Activated naive CD4-positive, alpha-beta T cell treated with anti-CD3 and anti-CD28 coated beads, Interleukin-2, amount 50 U/mL, for 24 hours (primary cell): ENCODE measurements at regions not wholly inside any gene's neighbourhood (a gene's known extent, or its start where the extent isn't known, plus 50 kb on each side); places are given as distances from the start of the nearest gene placed in this dataset.

Experiments used
- H3K27ac Mint-ChIP-seq: one replicate; pipeline ENCODE4 v1.8.0; 2021; ENCODE audit warnings: mild to moderate bottlenecking, mixed read lengths
- H3K27me3 Mint-ChIP-seq: one replicate; pipeline ENCODE4 v1.8.0; 2021; ENCODE audit warnings: mixed read lengths
- H3K36me3 Mint-ChIP-seq: one replicate; pipeline ENCODE4 v1.8.0; 2021; ENCODE audit warnings: mixed read lengths
- H3K4me1 Mint-ChIP-seq: one replicate; pipeline ENCODE4 v1.8.0; 2021; ENCODE audit warnings: mixed read lengths
- H3K4me3 Mint-ChIP-seq: one replicate; pipeline ENCODE4 v1.8.0; 2021; ENCODE audit warnings: mild to moderate bottlenecking, mixed read lengths
- H3K9me3 Mint-ChIP-seq: one replicate; pipeline ENCODE4 v1.8.0; 2021; ENCODE audit warnings: mixed read lengths

DNA sequence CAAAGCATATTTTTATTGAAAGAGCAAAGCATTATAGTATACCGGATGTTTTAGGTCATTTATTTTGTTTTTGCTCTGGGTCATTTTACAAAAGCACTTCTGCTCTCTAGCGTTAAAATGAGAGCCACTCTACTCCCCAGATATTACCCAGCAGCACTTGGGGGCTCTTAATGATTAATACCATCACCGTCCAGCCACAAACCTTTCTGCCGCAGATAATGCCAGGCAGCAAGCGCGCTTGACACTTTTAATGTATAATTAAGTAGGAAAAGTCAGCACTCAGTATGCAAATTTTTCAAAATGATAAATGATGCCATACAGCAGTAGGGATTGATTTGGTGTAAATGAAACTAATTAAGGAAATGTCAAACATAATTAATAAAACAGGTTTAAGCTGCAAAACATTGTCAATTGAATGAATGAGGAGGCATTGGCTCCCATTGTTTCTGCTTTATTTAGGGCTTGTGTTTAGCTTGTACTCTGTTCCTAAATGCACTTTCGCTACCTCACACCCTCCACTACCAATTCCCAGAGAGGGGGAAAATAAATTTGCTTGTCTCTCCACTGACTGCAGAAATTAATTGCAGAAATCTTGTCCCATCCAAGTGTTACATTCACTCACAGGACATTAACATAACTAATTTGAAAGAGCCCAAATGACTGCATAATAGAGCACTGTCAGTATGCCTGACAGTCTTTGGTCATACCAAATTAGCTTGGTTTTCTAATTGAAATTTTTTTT lies 358.8 kb upstream of the ARRDC3 start:
- H3K27me3 Mint-ChIP-seq = no peaks in the 10 kb centered on the region
- H3K4me1 Mint-ChIP-seq = no peaks in the 10 kb centered on the region
- no peaks in the 10 kb centered on the region for H3K36me3 Mint-ChIP-seq
- no peak overlapping the region for H3K27ac Mint-ChIP-seq
- peaks cover 6% of the 10 kb centered on the region for H3K9me3 Mint-ChIP-seq
- no peak overlapping the region for H3K4me3 Mint-ChIP-seq

DNA sequence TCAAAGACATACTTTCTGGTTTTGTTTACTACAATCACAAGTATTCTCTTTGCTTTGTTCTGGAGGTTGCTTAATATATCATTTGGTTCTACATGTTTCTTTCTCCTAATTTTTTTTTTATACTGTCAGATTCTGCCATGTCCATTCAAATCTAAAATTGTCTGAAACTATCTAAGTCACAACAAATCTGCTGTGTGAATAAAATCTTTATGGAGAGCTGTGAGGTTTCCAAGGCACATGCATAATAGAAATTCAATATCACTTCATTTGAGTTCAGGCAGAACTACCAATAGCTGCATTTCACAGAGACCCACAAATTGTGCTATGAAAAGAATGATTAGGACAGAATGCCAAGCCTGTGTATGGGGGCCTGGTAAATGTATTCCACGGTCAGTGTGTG lies 346.9 kb upstream of the ARRDC3 start:
- peaks cover 4% of the 10 kb centered on the region for H3K9me3 Mint-ChIP-seq

DNA sequence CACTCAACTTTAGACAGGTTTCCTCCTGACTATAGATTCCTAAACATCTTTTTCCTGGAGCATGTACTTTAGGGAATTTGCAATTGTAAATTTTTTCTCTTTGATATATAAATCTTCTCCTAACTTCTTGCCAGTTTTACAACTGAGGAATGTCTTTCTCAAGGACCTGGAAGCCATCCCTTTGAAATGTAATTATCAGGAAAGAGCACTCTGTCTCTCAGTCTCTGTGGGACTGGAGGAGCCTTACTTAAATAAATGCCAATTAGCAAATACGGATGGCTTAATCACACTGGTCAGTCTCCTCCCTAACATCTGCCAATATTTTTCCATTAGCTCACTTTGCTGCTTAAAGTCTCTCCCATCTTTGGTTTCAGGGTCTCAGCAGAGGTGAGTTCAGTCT lies 344.3 kb upstream of the ARRDC3 start:
- no peaks in the 10 kb centered on the region for H3K36me3 Mint-ChIP-seq
- peaks cover 9% of the 10 kb centered on the region for H3K9me3 Mint-ChIP-seq
- no peaks in the 10 kb centered on the region for H3K27me3 Mint-ChIP-seq
- H3K4me3 Mint-ChIP-seq = no peak overlapping the region
- H3K27ac Mint-ChIP-seq = no peak overlapping the region
- no peaks in the 10 kb centered on the region for H3K4me1 Mint-ChIP-seq

More for the DNA sequence above, 346.9 kb upstream of the ARRDC3 start:
- H3K27ac Mint-ChIP-seq = no peak overlapping the region
- H3K36me3 Mint-ChIP-seq = no peaks in the 10 kb centered on the region
- no peaks in the 10 kb centered on the region for H3K27me3 Mint-ChIP-seq
- no peaks in the 10 kb centered on the region for H3K4me1 Mint-ChIP-seq
- no peak overlapping the region for H3K4me3 Mint-ChIP-seq

DNA sequence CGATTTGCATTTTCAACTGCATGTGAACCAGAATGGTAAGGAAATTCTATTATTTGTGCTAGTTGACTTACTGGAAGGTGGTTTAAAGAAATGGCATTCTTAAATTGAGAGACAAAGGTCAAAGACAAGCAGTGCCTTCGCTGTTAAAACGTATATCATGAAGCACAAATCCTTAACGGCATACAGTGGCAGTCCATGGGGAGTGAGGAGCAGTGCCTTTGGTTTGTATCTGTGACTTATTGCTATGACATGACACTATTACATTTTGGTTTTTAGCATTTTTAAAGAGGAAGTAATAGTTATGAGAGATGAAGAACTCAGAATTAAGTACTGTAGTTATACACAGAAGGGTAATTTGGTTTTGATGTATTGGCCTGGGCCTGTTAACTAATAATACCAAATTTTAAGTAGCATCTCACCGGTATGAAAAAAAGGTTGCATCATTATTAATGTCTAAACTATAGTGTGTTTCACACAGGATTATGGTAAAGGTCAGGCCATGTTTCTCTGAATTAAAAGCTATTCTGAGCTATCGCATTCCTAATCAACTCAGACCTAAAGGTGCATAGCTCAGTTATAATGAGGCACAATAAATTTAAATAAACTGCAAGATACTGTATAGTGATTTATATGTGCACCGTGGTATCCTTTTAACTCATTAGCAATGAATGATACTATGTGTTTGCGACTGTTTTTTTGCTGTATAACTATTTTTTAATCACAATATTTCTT lies 339.8 kb upstream of the ARRDC3 start:
- no peaks in the 10 kb centered on the region for H3K27me3 Mint-ChIP-seq
- no peak overlapping the region for H3K27ac Mint-ChIP-seq
- peaks cover 9% of the 10 kb centered on the region for H3K9me3 Mint-ChIP-seq
- no peaks in the 10 kb centered on the region for H3K36me3 Mint-ChIP-seq
- H3K4me1 Mint-ChIP-seq = no peaks in the 10 kb centered on the region
- no peak overlapping the region for H3K4me3 Mint-ChIP-seq

DNA sequence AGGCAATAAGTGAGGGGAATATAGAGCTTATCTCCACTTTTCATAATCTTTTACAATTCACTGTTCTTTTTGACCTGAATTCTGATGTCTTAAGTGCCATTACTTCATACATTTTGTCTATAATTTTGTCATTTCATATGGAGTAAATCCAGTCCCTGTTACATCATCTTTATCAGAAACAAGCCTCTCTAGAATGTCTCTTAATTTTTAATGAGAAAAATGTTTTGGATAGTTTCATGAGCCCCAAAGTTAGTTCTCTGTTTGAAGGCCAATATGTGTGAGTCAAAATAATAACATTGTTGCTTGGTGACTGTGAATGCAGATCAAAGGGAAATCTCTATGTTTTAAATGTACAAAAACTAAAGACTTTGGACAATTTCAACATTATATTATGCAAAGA lies 329.6 kb upstream of the ARRDC3 start:
- Mint-ChIP-seq H3K4me3 (no peak overlapping the region), H3K4me1 (no peaks in the 10 kb centered on the region), H3K27ac (no peak overlapping the region), H3K9me3 (peaks cover 5% of the 10 kb centered on the region), H3K27me3 (peaks cover 3% of the 10 kb centered on the region), H3K36me3 (no peaks in the 10 kb centered on the region)

DNA sequence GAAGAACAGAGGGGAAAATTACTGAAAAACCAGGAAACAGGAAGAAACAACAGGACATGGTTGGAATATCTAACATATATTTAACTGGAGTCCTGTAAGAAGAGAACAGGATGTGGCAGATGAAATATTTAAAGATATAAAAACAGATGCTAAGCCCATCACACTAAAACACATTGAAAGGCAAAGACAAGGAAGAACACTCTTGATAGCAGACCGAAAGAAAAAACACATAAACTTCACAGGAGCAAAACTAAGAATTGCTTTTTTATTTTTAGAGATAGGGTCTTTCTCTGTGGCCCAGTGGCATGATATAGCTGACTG lies 324.4 kb upstream of the ARRDC3 start:
- H3K9me3 Mint-ChIP-seq = peaks cover 5% of the 10 kb centered on the region
- no peaks in the 10 kb centered on the region for H3K36me3 Mint-ChIP-seq

DNA sequence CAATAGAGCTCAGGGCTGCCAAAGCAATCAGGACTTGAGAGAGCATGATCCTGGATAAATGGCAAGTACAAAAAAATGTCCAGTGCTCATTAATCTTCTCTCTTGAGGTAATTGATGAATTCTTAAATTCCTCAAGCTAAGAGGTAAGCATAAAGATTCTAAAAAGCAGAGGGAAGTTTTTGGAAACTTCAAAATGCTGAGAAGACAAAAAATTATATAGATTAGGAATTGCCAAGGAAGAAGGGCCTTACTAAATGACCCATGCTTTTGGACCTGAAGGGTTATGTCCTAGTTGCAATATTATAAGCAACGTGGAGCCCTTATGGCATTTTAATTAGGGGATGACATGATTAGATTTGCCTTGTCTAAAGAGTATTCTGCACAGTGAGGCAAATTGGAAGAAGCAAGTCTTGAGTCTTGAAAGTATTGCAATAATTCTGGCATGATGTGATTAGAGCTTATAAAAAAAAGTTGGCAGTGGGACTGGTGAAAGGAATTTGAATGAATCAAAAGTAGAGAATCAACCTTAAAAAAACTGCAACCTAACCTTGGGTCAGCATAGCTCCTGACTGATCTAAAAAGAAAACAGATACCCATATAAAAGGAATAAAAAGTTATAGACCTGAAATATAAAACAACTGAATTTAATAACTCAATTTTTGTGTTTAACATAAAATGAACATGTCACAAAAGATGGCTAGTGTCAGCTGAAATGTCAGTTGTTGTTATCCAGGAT lies 323.8 kb upstream of the ARRDC3 start:
- H3K4me3 Mint-ChIP-seq = no peak overlapping the region
- no peaks in the 10 kb centered on the region for H3K36me3 Mint-ChIP-seq
- peaks cover 4% of the 10 kb centered on the region for H3K27me3 Mint-ChIP-seq
- no peak overlapping the region for H3K27ac Mint-ChIP-seq
- H3K9me3 Mint-ChIP-seq = peaks cover 5% of the 10 kb centered on the region
- H3K4me1 Mint-ChIP-seq = no peaks in the 10 kb centered on the region

More for the DNA sequence above, 324.4 kb upstream of the ARRDC3 start:
- Mint-ChIP-seq H3K27ac (no peak overlapping the region), H3K4me3 (no peak overlapping the region), H3K4me1 (no peaks in the 10 kb centered on the region), H3K27me3 (peaks cover 4% of the 10 kb centered on the region)

DNA sequence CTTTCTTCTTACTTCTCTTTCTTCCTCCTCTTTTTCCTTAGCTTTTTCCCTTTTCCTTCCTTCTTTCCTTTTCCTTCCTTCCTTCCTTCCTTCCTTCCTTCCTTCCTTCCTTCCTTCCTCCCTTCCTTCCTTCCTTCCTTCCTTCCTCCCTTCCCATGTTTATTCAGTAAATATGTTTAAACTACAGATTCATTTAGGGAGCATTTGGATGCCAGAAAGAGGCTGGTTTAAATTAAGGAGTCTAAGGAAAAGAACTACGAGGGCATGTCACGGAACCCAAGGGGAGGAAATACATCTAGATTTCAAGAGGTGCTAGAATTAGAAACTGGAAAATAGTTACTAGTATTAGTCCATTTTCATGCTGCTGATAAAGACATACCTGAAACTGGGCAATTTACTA lies 320.0 kb upstream of the ARRDC3 start:
- Mint-ChIP-seq H3K27ac (no peak overlapping the region), H3K4me1 (no peaks in the 10 kb centered on the region), H3K9me3 (peaks cover 5% of the 10 kb centered on the region), H3K4me3 (no peak overlapping the region), H3K36me3 (no peaks in the 10 kb centered on the region), H3K27me3 (peaks cover 2% of the 10 kb centered on the region)

DNA sequence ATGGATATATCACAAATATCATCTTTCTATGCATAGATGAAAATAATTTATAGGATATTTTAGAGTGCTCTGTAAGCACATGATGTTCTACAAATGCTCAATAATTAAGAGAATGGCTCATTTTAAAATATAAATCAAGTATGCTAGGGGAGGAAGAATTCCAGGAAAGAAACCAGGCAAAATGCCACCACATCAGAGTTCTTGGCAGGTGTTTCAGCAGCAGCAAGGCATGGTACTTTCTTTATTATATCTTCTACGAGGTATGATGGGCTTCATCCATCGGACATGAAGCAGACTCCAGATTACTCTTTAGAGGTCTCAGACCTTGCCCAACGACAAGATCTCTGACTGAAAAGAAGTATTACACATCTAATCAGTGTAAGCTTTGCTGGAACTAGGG lies 316.3 kb upstream of the ARRDC3 start:
- no peak overlapping the region for H3K27ac Mint-ChIP-seq
- H3K36me3 Mint-ChIP-seq = no peaks in the 10 kb centered on the region
- no peaks in the 10 kb centered on the region for H3K27me3 Mint-ChIP-seq
- H3K4me3 Mint-ChIP-seq = no peak overlapping the region
- H3K9me3 Mint-ChIP-seq = peaks cover 16% of the 10 kb centered on the region
- H3K4me1 Mint-ChIP-seq = no peaks in the 10 kb centered on the region

DNA sequence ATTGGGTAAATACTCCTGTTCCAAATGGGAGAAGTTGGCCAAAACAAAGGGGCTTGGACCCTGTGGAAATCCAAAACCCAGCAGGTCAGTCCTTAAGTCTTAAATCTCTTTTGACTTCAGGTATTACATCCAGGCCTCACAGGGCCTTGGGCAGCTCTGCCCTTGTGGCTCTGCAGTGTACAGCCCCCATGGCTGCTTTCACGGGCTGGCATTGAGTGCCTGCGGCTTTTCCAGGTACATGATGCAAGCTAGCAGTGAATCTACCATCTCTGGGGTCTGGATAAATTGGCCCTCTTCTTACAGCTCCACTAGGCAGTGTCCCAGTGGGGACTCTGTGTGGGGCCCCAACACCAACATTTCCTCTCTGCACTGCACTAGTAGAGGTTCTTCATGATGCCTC lies 308.5 kb upstream of the ARRDC3 start:
- no peaks in the 10 kb centered on the region for H3K4me1 Mint-ChIP-seq
- H3K27me3 Mint-ChIP-seq = no peaks in the 10 kb centered on the region
- H3K36me3 Mint-ChIP-seq = no peaks in the 10 kb centered on the region
- no peak overlapping the region for H3K4me3 Mint-ChIP-seq
- H3K9me3 Mint-ChIP-seq = peaks cover 22% of the 10 kb centered on the region
- no peak overlapping the region for H3K27ac Mint-ChIP-seq

DNA sequence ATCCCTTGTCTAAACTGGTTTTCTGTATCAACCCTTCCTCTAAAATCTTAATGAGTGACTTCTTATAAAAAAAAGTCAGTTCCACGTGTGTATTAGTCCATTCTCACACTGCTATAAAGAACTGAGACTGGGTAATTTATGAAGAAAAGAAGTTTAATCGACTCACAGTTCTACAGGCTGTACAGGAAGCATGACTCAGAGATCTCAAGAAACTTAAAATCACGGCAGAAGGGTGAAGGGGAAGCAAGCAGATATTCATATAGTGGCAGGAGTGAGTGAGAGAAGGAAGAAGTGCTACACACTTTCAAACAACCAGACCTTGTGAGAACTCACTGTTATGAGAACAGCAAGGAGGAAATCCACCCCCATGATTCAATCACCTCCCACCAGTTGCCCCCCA lies 307.8 kb upstream of the ARRDC3 start:
- Mint-ChIP-seq H3K9me3 (peaks cover 16% of the 10 kb centered on the region), H3K27ac (no peak overlapping the region), H3K4me1 (no peaks in the 10 kb centered on the region), H3K27me3 (no peaks in the 10 kb centered on the region), H3K36me3 (no peaks in the 10 kb centered on the region), H3K4me3 (no peak overlapping the region)

DNA sequence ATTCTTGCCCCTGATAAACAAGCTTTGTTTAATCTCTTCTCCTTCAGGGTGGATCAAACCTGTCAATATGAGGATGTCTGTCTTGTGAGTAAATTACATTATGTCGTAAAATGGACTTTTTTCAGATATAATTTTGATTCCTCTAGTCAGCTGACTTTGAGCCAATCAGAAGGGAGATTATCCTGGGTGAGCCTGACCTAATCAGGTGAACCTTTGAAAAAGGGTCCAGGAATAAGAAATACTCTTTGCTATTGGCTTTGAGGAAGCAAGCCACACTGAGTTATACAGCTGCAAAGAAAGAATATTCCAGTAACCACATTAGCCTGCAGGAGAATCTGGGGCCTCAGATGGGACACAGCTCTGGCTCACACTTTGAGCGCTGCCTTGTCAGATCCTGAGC lies 304.3 kb upstream of the ARRDC3 start:
- Mint-ChIP-seq H3K36me3 (no peaks in the 10 kb centered on the region), H3K4me1 (no peaks in the 10 kb centered on the region), H3K27me3 (no peaks in the 10 kb centered on the region), H3K4me3 (no peak overlapping the region), H3K27ac (no peak overlapping the region), H3K9me3 (peaks cover 1% of the 10 kb centered on the region)

DNA sequence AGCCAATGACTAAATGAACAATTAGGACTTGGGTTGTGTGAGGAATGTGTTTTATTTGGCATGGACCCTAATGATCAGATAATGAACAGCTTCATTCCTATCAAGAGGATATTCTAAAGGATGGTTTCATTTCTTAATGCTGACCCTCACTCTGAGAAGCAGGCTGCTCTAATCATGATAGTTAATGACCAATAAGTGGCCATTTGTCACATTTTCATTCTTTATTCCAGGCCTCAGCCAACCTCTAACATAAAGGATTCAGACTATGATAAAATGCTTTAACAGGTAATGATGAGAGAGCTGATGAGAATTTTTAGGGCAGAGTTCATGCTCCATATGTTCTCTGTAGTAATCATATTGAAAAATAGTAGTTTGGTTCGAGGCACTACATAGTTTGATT lies 301.5 kb upstream of the ARRDC3 start:
- H3K4me1 Mint-ChIP-seq = no peaks in the 10 kb centered on the region
- no peaks in the 10 kb centered on the region for H3K27me3 Mint-ChIP-seq
- no peak overlapping the region for H3K4me3 Mint-ChIP-seq
- H3K27ac Mint-ChIP-seq = no peak overlapping the region
- no peaks in the 10 kb centered on the region for H3K9me3 Mint-ChIP-seq
- H3K36me3 Mint-ChIP-seq = no peaks in the 10 kb centered on the region

DNA sequence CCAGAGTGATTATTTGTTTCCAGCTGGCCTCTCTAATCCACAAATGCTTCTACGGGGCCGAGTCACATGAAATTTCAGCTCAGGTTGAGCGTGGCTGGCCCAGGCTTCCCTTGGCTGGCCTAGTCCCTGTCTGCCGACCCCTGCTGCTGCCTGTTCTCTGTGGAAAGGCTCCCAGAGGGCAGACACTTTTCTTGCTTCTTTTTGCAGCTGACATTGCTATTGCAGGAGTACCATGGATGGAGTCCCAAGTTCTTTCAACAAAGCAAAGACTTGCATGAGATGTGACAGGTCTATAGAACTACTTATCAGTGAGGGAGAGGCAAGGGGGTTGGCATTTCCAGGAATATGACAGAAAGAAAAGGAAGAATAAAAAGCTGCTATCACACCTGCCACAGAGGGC lies 287.4 kb upstream of the ARRDC3 start:
- Mint-ChIP-seq H3K27ac (no peak overlapping the region), H3K4me3 (no peak overlapping the region), H3K36me3 (no peaks in the 10 kb centered on the region), H3K4me1 (no peaks in the 10 kb centered on the region), H3K9me3 (no peaks in the 10 kb centered on the region), H3K27me3 (no peaks in the 10 kb centered on the region)

DNA sequence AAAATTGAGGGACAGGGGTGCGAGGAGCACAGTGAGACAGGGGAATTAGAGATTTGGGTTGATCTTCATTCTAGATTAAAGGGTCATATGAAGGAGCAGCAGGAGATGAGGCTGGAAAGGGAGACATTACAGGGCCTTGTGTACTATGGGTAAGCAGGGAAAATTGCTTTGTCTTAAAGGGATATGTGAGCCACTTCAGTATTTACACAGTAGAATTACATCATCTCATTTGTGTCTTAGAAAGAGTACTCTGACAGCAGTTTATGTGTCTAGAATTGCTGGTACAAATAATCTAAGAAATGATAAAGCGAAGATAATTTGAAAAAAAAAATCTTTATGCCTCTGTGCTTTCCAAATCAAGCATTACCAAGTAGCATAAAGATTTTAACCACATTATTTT lies 287.0 kb upstream of the ARRDC3 start:
- Mint-ChIP-seq H3K4me3 (no peak overlapping the region), H3K27ac (no peak overlapping the region)

DNA sequence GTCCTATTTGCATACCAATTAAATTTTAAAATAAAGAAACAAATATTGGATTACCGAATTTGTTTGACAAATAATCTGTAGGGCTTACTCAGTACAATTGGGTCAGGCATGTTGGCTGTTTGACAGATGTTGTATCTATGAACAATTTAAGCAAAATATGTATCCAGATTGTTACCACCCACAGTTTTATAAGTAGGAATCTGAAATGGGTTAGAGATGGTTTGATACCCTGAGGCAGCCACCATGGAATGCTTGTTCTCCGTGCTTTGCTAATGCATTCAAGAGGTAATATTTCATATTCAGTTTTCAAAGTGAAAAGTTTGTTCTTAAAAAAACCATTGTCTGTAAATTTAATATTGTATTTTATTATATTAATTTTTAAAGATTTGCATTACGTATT lies 285.1 kb upstream of the ARRDC3 start:
- no peaks in the 10 kb centered on the region for H3K4me1 Mint-ChIP-seq
- no peak overlapping the region for H3K4me3 Mint-ChIP-seq
- H3K27me3 Mint-ChIP-seq = no peaks in the 10 kb centered on the region
- H3K9me3 Mint-ChIP-seq = no peaks in the 10 kb centered on the region
- H3K27ac Mint-ChIP-seq = no peak overlapping the region
- H3K36me3 Mint-ChIP-seq = no peaks in the 10 kb centered on the region

More for the DNA sequence above, 287.0 kb upstream of the ARRDC3 start:
- H3K9me3 Mint-ChIP-seq = no peaks in the 10 kb centered on the region
- no peaks in the 10 kb centered on the region for H3K36me3 Mint-ChIP-seq
- no peaks in the 10 kb centered on the region for H3K4me1 Mint-ChIP-seq
- no peaks in the 10 kb centered on the region for H3K27me3 Mint-ChIP-seq
